ENCODE measurements at regions not wholly inside any gene's neighbourhood (a gene's known extent, or its start where the extent isn't known, plus 50 kb on each side); places are given as distances from the start of the nearest gene placed in this dataset.
A peak's percentile ranks its signal among the peaks of the same experiment; 100 is the strongest.
"Not testable (repeated sequence)": the region's sequence is repeated elsewhere in the genome, so short reads cannot be mapped to it uniquely, and the experiment has no call there.

- ATAC-seq: peak; percentile 91
Measured at GRCh38 chr6:137313928-137314855, 95.0 kb upstream of the IFNGR1 start.

GRCh38 chr6:137313211-137313610, 94.0 kb upstream of the IFNGR1 start:
- DNase-seq (ENCODE audit: low spot score) (no peak), ATAC-seq (no peak)

More at GRCh38 chr6:137313928-137314855, 95.0 kb upstream of the IFNGR1 start:
- DNase-seq (ENCODE audit: low spot score): peak; percentile 55

GRCh38 chr6:137311940-137312339, 92.8 kb upstream of the IFNGR1 start:
- ATAC-seq (no peak), DNase-seq (ENCODE audit: low spot score) (no peak)

GRCh38 chr6:137309078-137309762, 90.0 kb upstream of the IFNGR1 start:
- DNase-seq (ENCODE audit: low spot score) (peak; percentile 80), ATAC-seq (peak; percentile 99)

- no peak for ATAC-seq
- DNase-seq (ENCODE audit: low spot score): no peak
Measured at GRCh38 chr6:137307163-137307854, 88.1 kb upstream of the IFNGR1 start.

GRCh38 chr6:137305691-137306090, 86.5 kb upstream of the IFNGR1 start:
- no peak for ATAC-seq
- no peak for DNase-seq (ENCODE audit: low spot score)

DNA sequence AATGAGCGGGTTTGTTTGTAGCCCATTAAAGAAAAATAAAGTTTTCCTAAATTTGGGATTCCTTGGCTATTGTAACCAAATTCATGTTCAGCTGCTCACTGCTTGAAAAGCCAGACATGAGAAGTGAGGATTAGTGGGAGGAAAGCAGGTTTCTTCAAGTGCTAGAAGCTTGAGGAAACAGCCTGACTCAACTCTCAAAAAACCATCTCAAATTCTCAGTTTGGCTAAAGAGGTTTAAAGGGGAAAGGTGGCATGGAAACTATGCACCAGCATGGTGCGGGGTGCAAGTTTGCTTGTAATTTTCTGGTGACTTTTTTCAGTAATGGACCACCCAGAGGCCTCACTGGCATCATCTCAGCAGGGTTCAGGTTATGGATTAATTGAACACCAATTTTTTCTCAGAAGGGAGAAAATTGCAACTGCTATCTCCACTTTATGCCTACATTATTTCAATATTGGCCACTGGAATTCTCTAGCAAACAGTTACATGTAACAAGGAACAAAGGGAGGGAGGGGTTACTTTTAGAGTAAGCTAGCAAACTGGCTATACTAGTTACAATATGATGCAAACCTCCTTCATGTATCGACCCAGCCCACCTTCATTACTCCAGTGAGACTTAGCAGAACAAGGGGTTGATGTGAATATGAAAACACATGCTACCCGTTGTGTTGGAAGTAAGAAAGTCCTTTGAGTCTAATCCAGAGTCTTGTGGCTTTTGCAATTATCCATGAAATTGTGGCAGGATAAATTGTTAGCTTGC, 85.0 kb upstream of the IFNGR1 start:
- DNase-seq (ENCODE audit: low spot score): no peak
- no peak for ATAC-seq

- no peak for ATAC-seq
- DNase-seq (ENCODE audit: low spot score): no peak
Measured at GRCh38 chr6:137303441-137303840, 84.3 kb upstream of the IFNGR1 start.

DNA sequence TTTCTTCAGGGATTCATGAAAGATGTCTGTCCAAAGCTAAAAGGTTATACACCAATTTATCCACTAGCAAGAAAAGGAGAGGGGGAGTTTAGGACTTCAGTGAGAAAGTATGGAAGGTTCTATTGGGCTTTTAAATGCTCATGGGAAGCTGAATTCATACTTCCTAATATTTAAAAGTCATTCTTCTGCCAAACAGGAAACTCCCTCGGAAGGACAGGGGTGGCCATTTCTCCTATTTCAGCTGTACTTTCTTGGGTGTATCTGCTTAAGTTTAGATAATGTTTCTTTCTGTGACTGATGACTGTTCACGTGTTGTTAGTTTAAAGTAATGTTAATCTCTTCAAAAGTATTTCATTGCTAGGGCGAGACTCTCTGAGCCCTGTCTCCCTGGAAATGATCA, 80.5 kb upstream of the IFNGR1 start:
- ATAC-seq: no peak
- DNase-seq (ENCODE audit: low spot score): no peak

- ATAC-seq: peak; percentile 14
Measured at GRCh38 chr6:137297887-137298286, 78.7 kb upstream of the IFNGR1 start.

DNA sequence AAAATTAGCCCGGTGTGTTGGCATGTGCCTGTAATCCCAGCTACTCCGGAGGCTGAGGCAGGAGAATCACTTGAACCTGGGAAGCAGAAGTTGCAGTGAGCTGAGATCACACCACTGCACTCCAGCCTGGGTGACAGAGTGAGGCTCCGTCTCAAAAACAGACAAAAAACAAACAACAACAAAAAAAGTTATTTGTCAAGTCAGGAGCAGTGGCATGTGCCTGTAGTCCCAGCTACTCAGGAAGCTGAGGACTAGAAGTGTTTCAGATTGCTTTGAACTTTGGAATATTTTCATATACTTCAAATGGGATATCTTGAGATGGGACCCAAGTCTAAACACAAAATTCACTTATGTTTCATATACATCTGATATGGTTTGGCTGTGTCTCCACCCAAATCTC, 73.1 kb upstream of the IFNGR1 start:
- ATAC-seq; DNase-seq (ENCODE audit: low spot score): not testable (repeated sequence)

More at GRCh38 chr6:137297887-137298286, 78.7 kb upstream of the IFNGR1 start:
- DNase-seq (ENCODE audit: low spot score): no peak

DNA sequence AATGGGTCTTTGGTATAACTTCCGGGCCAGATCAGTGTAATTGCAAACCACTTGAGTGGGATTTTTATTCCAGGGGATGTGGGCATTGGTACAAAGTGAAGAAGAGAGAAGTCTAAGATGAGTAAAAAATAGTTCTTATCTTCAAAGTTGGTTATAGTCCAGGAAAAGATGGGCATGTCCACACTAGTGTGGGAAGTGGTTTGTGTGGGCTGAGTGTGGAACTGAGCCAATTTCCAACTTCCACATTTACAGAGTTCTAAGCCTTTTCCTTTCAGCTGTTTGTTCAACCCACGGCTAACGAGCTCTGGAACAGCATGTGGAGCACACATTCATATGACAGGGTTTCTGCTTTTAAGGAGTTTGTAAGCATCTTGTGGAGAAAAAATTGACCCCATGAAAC, 72.3 kb upstream of the IFNGR1 start:
- DNase-seq (ENCODE audit: low spot score): no peak
- peak; percentile 38 for ATAC-seq

DNA sequence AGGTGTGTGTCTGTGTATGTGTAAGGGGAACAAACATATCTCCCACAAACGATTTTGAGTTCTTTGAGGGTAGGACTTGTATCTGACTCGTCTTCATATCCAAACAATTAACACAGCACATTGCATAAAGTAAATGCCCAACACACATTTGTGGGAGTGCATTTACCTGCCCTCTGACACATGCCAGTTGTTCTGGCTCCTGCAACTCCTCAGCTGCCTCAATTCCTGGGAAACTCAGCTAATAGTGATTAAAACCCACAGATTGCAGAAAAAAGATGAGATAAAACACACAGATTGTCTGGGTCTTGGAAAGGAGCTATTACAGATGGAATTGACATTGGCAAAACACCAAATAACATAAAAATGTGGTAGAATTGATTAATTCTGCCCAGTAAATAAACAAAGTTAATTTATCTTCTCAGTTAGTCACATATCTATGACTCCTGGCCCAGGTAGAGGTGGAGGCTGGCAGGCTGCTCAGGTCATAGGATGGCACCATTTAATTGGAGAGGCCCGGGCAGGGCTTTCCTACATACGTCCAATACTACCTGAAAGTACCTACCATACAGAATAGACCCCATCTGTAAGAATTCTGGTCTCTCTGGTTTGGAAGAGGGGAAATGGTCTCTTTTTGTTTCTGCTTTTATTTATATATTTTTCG, 71.5 kb upstream of the IFNGR1 start:
- no peak for ATAC-seq
- DNase-seq (ENCODE audit: low spot score): no peak

GRCh38 chr6:137286916-137287315, 67.7 kb upstream of the IFNGR1 start:
- ATAC-seq: no peak

DNA sequence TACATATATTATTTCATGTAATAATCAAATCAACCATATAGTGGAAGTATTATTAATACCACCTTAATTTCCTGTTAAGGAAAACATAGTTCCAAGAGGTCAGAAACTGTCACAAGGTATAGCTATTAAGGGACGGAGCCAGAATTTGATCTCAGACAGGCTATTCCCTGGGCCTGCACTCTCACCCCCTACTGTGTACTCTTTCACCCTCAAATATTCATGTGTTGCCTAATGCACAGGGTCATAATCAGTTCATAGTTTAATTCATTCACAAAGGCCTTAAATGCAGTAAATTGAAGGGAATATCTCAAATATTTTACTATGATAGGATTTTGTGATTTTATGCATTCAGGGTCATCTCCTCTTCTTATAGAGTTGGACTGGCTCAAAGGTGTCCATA, 67.2 kb upstream of the IFNGR1 start:
- no peak for DNase-seq (ENCODE audit: low spot score)
- ATAC-seq: peak; percentile 54

More at GRCh38 chr6:137286916-137287315, 67.7 kb upstream of the IFNGR1 start:
- DNase-seq (ENCODE audit: low spot score): no peak

DNA sequence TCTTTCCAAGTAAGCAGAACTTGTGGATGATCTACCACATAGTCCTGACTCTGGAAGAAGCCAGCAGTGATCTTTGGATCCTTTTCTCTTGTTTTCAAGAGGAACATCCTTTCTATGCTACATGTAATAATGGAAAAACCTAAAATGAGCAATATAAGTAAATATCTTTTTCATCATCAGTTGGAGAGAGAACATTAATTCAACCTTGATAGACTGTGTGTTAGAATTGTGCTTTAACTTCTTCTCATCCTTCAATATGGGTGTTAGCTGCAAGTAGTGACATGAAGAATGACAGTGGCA, 65.6 kb upstream of the IFNGR1 start:
- no peak for ATAC-seq

DNA sequence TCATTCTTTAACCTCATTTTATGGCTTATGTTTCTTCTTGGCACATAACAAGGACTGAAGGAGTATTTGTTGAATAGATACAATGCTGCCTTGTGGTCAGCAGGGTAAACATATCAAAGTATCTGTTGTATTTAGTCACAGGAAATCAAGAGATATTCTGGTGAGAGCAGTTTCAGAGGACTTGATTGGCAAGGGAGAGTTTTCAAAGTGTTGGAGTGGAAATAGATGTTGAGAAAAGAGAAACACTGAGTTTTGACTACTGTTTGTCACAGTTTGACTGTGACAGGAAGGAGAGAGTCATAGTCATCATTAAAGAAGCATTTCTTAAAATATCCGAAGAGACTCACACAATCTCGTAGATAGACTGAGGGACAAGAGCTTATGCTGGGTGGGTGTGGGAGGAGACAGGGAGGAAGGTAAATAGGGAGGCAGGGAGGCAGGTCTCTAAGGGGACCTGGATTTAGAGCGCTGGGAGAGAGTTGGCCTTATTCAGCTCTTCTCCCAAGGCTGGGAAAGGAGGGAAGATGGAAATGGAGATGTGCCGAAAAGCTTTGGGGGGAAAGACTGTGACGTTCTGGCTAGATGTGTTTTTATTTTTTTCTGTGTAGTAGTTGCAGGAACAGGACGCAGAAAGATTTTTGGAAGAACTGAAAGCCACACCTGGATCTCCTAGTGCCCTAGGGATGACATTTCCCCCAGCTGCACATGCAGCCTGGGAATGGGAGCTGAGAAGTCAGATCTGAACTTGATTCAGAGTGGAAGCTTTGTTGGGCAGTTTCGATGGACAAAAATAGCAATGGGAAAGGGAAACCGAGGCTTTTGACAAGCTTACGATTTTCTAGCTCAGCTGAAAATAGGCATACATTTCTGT, 65.0 kb upstream of the IFNGR1 start:
- ATAC-seq (no peak), DNase-seq (ENCODE audit: low spot score) (no peak)

More for the DNA sequence above, 65.6 kb upstream of the IFNGR1 start:
- DNase-seq (ENCODE audit: low spot score): no peak

- ATAC-seq: no peak
- DNase-seq (ENCODE audit: low spot score): no peak
Measured at GRCh38 chr6:137283080-137283479, 63.9 kb upstream of the IFNGR1 start.

DNA sequence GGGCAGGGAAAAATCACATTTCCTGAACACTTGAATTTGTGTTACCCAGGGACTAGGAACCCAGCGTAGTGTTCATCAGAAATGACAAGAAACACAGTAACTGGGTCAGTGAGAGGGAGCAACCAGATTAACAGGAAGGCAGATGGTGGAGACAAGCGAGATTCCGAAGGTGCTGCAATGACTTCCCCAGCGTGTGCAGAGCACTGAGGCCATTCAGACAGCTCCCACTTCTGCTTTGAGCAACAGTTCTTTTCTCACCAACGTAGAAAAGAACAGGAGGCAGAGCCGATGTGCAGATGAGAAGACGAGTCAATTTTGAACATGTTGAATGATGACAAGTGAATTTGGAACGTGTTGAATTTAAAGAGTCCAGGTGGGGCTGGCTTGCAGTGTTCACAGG, 63.1 kb upstream of the IFNGR1 start:
- DNase-seq (ENCODE audit: low spot score) (no peak), ATAC-seq (peak; percentile 15)

Data from left lobe of liver (tissue), 2 donors.